Calu3 (cell line): ENCODE measurements at regions not wholly inside any gene's neighbourhood (a gene's known extent, or its start where the extent isn't known, plus 50 kb on each side); places are given as distances from the start of the nearest gene placed in this dataset.

ENCODE experiments used
- BruUV-seq: library from RNA; stranded (reverse); fragments of 400-500 nt; replicated peaks from 2 replicates; lab custom pipeline; 2021; lab: Mats Ljungman, UMichigan
- CTCF ChIA-PET: fragments of 300-600 bp; sonication (Branson Sonifier 250); formaldehyde crosslinking; loops from one replicate; lab custom pipeline; 2022; ENCODE audit warnings: antibody characterized with exemption; lab: Charles Lee
- DNase-seq: peaks from one replicate; pipeline ENCODE4 v3.0.0; 2022
- H3K27ac Mint-ChIP-seq: one replicate; pipeline ENCODE4 v1.8.0; 2022; ENCODE audit warnings: mixed read lengths; ENCODE audit not compliant: unreplicated experiment
- H3K27me3 Mint-ChIP-seq: one replicate; pipeline ENCODE4 v1.8.0; 2022; ENCODE audit warnings: mixed read lengths; ENCODE audit not compliant: unreplicated experiment
- H3K36me3 Mint-ChIP-seq: one replicate; pipeline ENCODE4 v1.8.0; 2022; ENCODE audit warnings: mild to moderate bottlenecking, moderate library complexity, mixed read lengths; ENCODE audit not compliant: insufficient read depth, unreplicated experiment
- H3K4me1 Mint-ChIP-seq: one replicate; pipeline ENCODE4 v1.8.0; 2022; ENCODE audit warnings: mild to moderate bottlenecking, low read depth, mixed read lengths; ENCODE audit not compliant: unreplicated experiment
- H3K4me3 Mint-ChIP-seq: one replicate; pipeline ENCODE4 v1.8.0; 2022; ENCODE audit warnings: mild to moderate bottlenecking, low read depth, moderate library complexity, mixed read lengths; ENCODE audit not compliant: unreplicated experiment
- H3K9me3 Mint-ChIP-seq: one replicate; pipeline ENCODE4 v1.8.0; 2022; ENCODE audit warnings: low read depth, mixed read lengths; ENCODE audit not compliant: unreplicated experiment
- CTCF ChIP-seq: fragments of 200-600 bp; IDR thresholded peaks from one replicate; pipeline ENCODE4 v1.8.0; 2022; ENCODE audit warnings: antibody characterized with exemption; ENCODE audit not compliant: unreplicated experiment
- intact Hi-C: fragments of 100-400 bp; cut with micrococcal nuclease; formaldehyde crosslinking; loops from one replicate; pipeline ENCODE4 v1.10.0; 2022; ENCODE audit not compliant: unreplicated experiment

- Mint-ChIP-seq H3K4me1 (peaks cover 14% of the 10 kb centered on the region), H3K9me3 (no peaks in the 10 kb centered on the region), H3K36me3 (no peaks in the 10 kb centered on the region), H3K27me3 (no peaks in the 10 kb centered on the region), H3K27ac (no peak overlapping the region), H3K4me3 (no peak overlapping the region)
- no TSS peak for BruUV-seq
- no peak for DNase-seq
- intact Hi-C loops = no loop called here
- CTCF ChIA-PET = no interaction called here
- TF ChIP-seq CTCF = no peak
Observed at GRCh38 chr4:102440498-102440897, 60.7 kb upstream of the NFKB1 start.

GRCh38 chr4:102441978-102442911 is 58.9 kb upstream of the NFKB1 start:
- Mint-ChIP-seq H3K9me3 (no peaks in the 10 kb centered on the region), H3K4me3 (no peak overlapping the region), H3K27ac (no peak overlapping the region), H3K36me3 (no peaks in the 10 kb centered on the region), H3K4me1 (peaks cover 14% of the 10 kb centered on the region), H3K27me3 (no peaks in the 10 kb centered on the region)
- intact Hi-C loops = no loop called here
- CTCF ChIA-PET = interaction anchor here (0.6 kb wide), 1 partner anchor 178 kb away, joined by 3 read pairs; no protein-coding TSS in a partner anchor
- BruUV-seq = no TSS peak
- no peak for DNase-seq
- no peak for TF ChIP-seq CTCF

GRCh38 chr4:102444752-102445151 is 56.4 kb upstream of the NFKB1 start:
- DNase-seq = no peak
- H3K36me3 Mint-ChIP-seq = no peaks in the 10 kb centered on the region
- CTCF ChIA-PET = no interaction called here

GRCh38 chr4:102445213-102445612 is 55.9 kb upstream of the NFKB1 start:
- CTCF ChIA-PET = no interaction called here
- TF ChIP-seq CTCF = no peak
- Mint-ChIP-seq H3K36me3 (no peaks in the 10 kb centered on the region), H3K4me1 (no peaks in the 10 kb centered on the region), H3K27ac (no peak overlapping the region), H3K27me3 (no peaks in the 10 kb centered on the region), H3K9me3 (no peaks in the 10 kb centered on the region), H3K4me3 (no peak overlapping the region)
- no TSS peak for BruUV-seq
- intact Hi-C loops = loop anchor here (5.0 kb wide), 2 partner anchors 177 to 657 kb away; no protein-coding TSS in a partner anchor
- DNase-seq = no peak

More at GRCh38 chr4:102444752-102445151, 56.4 kb upstream of the NFKB1 start:
- H3K27me3 Mint-ChIP-seq = no peaks in the 10 kb centered on the region
- no peak overlapping the region for H3K27ac Mint-ChIP-seq
- no peaks in the 10 kb centered on the region for H3K9me3 Mint-ChIP-seq
- no peak for TF ChIP-seq CTCF
- peaks cover under 1% of the 10 kb centered on the region for H3K4me1 Mint-ChIP-seq
- BruUV-seq = no TSS peak
- intact Hi-C loops = loop anchor here (5.0 kb wide), 2 partner anchors 178 to 658 kb away; no protein-coding TSS in a partner anchor
- no peak overlapping the region for H3K4me3 Mint-ChIP-seq
